ENCODE measurements at regions not wholly inside any gene's neighbourhood (a gene's known extent, or its start where the extent isn't known, plus 50 kb on each side); places are given as distances from the start of the nearest gene placed in this dataset.

GRCh38 chr20:21809961-21810523 lies 104.6 kb downstream of the PAX1 start:
- ATAC-seq: no peak
- intact Hi-C loops (cut with DNase I): no loop called here

GRCh38 chr20:21808863-21809664 lies 103.6 kb downstream of the PAX1 start:
- TF ChIP-seq CTCF (IDR thresholded peaks at IDR 0.05): peak; percentile 55
- intact Hi-C loops (cut with DNase I): no loop called here
- no peak overlapping the region for H3K27ac ChIP-seq
- WGBS, 3 donors: 46 to 48% (median 48%) methylated on average over 30 to 31 of the region's 31 CpGs
- H3K36me3 ChIP-seq (ENCODE audit: insufficient read depth in 1 of 2, low read depth in 1 of 2): no peaks in the 10 kb centered on the region
- H3K9me3 ChIP-seq: no peaks in the 10 kb centered on the region
- H3K27me3 ChIP-seq (ENCODE audit: insufficient read depth in 3 of 3, low read length in 2 of 3): no peaks in the 10 kb centered on the region
- no peak overlapping the region for H3K4me3 ChIP-seq
- DNase-seq: peak; percentile 31 to 64
- no peak for ATAC-seq
- H3K4me1 ChIP-seq: no peaks in the 10 kb centered on the region

More at GRCh38 chr20:21809961-21810523, 104.6 kb downstream of the PAX1 start:
- Histone ChIP-seq H3K4me3 (no peak overlapping the region), H3K4me1 (no peaks in the 10 kb centered on the region), H3K27me3 (ENCODE audit: insufficient read depth in 3 of 3, low read length in 2 of 3) (no peaks in the 10 kb centered on the region), H3K27ac (no peak overlapping the region), H3K36me3 (ENCODE audit: insufficient read depth in 1 of 2, low read depth in 1 of 2) (no peaks in the 10 kb centered on the region), H3K9me3 (no peaks in the 10 kb centered on the region)
- no peak for TF ChIP-seq CTCF (IDR thresholded peaks at IDR 0.05)
- WGBS, 3 donors: 93 to 96% (median 95%) methylated on average over 18 of the region's 18 CpGs
- no peak for DNase-seq

GRCh38 chr20:21808139-21808538 lies 102.7 kb downstream of the PAX1 start:
- no peaks in the 10 kb centered on the region for H3K9me3 ChIP-seq
- ATAC-seq: no peak
- intact Hi-C loops (cut with DNase I): no loop called here
- no peak for DNase-seq
- TF ChIP-seq CTCF (IDR thresholded peaks at IDR 0.05): no peak
- no peaks in the 10 kb centered on the region for H3K27me3 ChIP-seq (ENCODE audit: insufficient read depth in 3 of 3, low read length in 2 of 3)
- H3K27ac ChIP-seq: no peak overlapping the region
- H3K36me3 ChIP-seq (ENCODE audit: insufficient read depth in 1 of 2, low read depth in 1 of 2): no peaks in the 10 kb centered on the region
- H3K4me3 ChIP-seq: no peak overlapping the region
- no peaks in the 10 kb centered on the region for H3K4me1 ChIP-seq
- 79 to 88% (median 82%) methylated on average over 3 of the region's 3 CpGs for WGBS, 3 donors

- H3K27me3 ChIP-seq (ENCODE audit: insufficient read depth in 3 of 3, low read length in 2 of 3): no peaks in the 10 kb centered on the region
- DNase-seq (no peak), ATAC-seq (no peak)
- no peak for TF ChIP-seq CTCF (IDR thresholded peaks at IDR 0.05)
- H3K4me1 ChIP-seq: no peaks in the 10 kb centered on the region
- no peaks in the 10 kb centered on the region for H3K36me3 ChIP-seq (ENCODE audit: insufficient read depth in 1 of 2, low read depth in 1 of 2)
- H3K4me3 ChIP-seq: no peak overlapping the region
- H3K9me3 ChIP-seq: no peaks in the 10 kb centered on the region
- no peak overlapping the region for H3K27ac ChIP-seq
- 31 to 43% (median 32%) methylated on average over 8 of the region's 8 CpGs for WGBS, 3 donors
- intact Hi-C loops (cut with DNase I): no loop called here
Measured at GRCh38 chr20:21804802-21805201, 99.3 kb downstream of the PAX1 start.
